ENCODE measurements at regions not wholly inside any gene's neighbourhood (a gene's known extent, or its start where the extent isn't known, plus 50 kb on each side); places are given as distances from the start of the nearest gene placed in this dataset.

DNA sequence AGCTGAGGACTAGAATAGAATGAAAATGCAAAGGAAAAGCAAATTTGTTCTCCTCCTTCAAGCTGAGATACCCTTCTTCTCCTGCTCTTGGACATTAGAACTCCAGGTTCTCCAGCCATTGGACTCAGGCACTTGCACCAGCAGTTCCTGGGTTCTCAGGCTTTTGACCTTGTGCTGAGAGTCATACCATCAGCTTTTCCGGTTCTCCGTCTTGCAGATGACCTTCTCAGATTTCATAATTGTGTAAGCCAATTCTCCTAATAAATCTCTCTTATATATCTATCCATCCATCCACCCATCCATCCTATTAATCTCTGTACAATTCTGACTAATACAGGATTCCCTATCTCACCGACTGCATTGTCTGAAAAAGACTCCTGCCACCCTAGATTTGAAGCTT is 108.3 kb downstream of the AHR start:
- TF ChIP-seq, protein P1, sequence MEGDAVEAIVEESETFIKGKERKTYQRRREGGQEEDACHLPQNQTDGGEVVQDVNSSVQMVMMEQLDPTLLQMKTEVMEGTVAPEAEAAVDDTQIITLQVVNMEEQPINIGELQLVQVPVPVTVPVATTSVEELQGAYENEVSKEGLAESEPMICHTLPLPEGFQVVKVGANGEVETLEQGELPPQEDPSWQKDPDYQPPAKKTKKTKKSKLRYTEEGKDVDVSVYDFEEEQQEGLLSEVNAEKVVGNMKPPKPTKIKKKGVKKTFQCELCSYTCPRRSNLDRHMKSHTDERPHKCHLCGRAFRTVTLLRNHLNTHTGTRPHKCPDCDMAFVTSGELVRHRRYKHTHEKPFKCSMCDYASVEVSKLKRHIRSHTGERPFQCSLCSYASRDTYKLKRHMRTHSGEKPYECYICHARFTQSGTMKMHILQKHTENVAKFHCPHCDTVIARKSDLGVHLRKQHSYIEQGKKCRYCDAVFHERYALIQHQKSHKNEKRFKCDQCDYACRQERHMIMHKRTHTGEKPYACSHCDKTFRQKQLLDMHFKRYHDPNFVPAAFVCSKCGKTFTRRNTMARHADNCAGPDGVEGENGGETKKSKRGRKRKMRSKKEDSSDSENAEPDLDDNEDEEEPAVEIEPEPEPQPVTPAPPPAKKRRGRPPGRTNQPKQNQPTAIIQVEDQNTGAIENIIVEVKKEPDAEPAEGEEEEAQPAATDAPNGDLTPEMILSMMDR (IDR thresholded peaks at IDR 0.05) = no peak
- TF ChIP-seq POLR2A (IDR thresholded peaks at IDR 0.05) = no peak
